ENCODE measurements at regions not wholly inside any gene's neighbourhood (a gene's known extent, or its start where the extent isn't known, plus 50 kb on each side); places are given as distances from the start of the nearest gene placed in this dataset.

- no peak for TF ChIP-seq POLR2AphosphoS5 (IDR thresholded peaks at IDR 0.05; ENCODE audit: insufficient read depth, low read depth, low read length)
- TF ChIP-seq CTCF (IDR thresholded peaks at IDR 0.05; ENCODE audit: extremely low read depth in 1 of 2, insufficient read depth in 1 of 2, low read depth in 1 of 2, low read length in 2 of 2): no peak
- TF ChIP-seq MAX (IDR thresholded peaks at IDR 0.05; ENCODE audit: insufficient read depth, insufficient read length): no peak
Measured at GRCh38 chr4:85411386-85411785, 63.6 kb upstream of the ARHGAP24 start.
